NT2/D1 (cell line): ENCODE measurements at regions not wholly inside any gene's neighbourhood (a gene's known extent, or its start where the extent isn't known, plus 50 kb on each side); places are given as distances from the start of the nearest gene placed in this dataset.

Experiments used
- SUZ12 ChIP-seq: IDR thresholded peaks from 2 replicates; pipeline ENCODE4 v1.6.1; 2011; ENCODE audit not compliant: insufficient read length, insufficient read depth; ENCODE audit errors: extremely low read depth
- YY1 ChIP-seq: IDR thresholded peaks from 2 replicates; pipeline ENCODE4 v1.6.1; 2011; ENCODE audit not compliant: insufficient read length, insufficient read depth
- ZNF274 ChIP-seq: IDR thresholded peaks from 2 replicates; pipeline ENCODE4 v1.6.1; 2011; ENCODE audit warnings: mild to moderate bottlenecking, low read depth, low read length

GRCh38 chr20:61178551-61179071 is 73.5 kb upstream of the CDH4 start:
- TF ChIP-seq YY1 (no peak), ZNF274 (no peak), SUZ12 (no peak)
